Activated T-cell treated with anti-CD3 and anti-CD28 coated beads for 24 hours (primary cell): ENCODE measurements at regions not wholly inside any gene's neighbourhood (a gene's known extent, or its start where the extent isn't known, plus 50 kb on each side); places are given as distances from the start of the nearest gene placed in this dataset.

Source experiments
- DNase-seq: peaks from one replicate; pipeline ENCODE4 v3.0.0-alpha.2; 2020; ENCODE audit warnings: low read depth

DNA sequence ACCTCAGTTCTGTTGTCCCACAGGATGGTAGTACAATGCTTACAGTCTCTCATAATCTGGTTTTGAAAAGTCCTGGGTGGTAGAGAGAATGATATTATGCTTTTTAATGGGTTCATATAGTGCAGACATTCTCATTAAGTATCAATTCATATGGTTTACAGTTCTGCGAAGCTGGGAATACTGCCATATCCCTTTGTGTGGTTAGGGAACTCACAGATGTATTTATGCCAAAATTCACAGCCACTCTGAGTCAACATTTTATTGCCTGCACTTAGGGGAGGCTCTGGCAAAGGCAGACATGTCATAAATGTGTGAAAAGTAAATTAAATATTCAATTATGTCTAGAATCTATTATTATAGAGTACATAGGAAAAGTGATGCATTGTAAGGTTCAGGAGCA, 808.2 kb downstream of the SUCLG1 start:
- no peak for DNase-seq

DNA sequence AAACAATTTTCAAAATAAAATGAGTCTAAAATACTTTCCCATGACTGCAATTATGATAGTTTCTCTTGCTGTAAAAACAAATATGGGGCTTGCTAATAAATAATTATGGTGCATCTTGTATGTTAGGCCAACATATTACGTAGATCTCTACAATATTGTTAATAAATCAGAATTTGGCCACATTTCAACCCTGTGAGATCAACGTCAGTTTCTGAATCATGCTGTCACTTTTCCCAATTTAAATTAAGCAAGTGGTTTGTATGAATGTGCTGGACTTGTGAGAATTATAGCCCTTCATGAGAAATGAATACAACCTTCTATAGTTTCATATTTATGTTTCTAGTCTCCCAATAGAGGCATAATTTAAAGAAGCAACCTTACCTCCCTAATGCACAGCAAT, 808.9 kb downstream of the SUCLG1 start:
- no peak for DNase-seq

DNA sequence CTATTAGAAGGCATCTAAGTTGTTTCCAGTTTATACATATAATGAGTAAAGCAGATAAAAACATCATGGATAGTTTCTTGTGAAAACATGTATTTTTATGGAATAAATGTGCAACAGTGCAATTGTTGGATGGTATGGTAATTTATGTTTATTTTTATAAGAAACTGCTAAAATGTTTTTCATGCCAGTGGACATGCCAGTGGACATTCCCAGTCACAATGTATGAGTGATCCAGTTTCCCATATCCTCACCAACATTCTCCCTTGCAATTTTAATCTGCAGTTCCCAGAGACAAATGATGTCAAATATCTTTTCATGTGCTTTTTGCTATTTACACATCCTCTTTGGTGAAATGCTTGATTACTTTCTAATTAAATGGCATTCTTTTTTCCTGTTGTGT, 818.6 kb downstream of the SUCLG1 start:
- DNase-seq = no peak

DNA sequence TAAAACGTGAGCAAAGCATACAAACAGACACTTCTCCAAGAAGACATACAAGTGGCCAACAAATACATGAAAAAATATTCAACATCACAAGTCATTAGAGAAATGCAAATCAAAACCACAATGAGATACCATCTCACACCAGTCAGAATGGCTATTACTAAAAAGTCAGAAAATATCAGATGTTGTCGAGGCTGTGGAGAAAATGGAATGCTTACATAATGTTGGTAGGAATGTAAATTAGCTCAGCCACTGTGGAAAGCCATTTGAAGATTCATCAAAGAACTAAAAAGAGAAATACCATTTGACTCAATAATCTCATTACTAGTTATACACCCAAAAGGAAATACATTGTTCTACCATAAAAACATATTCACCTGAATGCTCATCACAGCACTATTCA, 825.7 kb downstream of the SUCLG1 start:
- no peak for DNase-seq

GRCh38 chr2:83630351-83630750, 828.7 kb downstream of the SUCLG1 start:
- DNase-seq = no peak

- DNase-seq = no peak
Observed at GRCh38 chr2:83615511-83615910, 843.6 kb downstream of the SUCLG1 start.

- no peak for DNase-seq
Observed at GRCh38 chr2:83613178-83613577, 845.9 kb downstream of the SUCLG1 start.

DNA sequence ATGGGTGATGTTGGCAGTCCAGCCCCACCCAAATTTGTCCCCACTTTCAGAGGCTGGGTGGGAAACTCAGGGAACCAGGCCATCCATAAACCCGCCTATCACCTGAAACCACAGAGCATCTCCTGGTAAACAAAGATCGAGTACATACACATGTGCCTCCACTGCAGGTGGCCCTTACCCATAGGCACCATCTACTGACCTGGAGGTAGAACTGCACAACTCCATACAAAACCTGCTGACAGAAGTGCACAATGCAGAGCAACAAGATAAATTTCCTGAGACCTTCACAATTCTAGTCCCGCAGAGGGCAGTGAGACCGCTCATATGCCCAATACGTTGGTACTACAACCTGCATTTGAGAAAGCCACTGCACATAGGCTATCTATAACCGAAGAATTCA, 856.3 kb downstream of the SUCLG1 start:
- no peak for DNase-seq

DNA sequence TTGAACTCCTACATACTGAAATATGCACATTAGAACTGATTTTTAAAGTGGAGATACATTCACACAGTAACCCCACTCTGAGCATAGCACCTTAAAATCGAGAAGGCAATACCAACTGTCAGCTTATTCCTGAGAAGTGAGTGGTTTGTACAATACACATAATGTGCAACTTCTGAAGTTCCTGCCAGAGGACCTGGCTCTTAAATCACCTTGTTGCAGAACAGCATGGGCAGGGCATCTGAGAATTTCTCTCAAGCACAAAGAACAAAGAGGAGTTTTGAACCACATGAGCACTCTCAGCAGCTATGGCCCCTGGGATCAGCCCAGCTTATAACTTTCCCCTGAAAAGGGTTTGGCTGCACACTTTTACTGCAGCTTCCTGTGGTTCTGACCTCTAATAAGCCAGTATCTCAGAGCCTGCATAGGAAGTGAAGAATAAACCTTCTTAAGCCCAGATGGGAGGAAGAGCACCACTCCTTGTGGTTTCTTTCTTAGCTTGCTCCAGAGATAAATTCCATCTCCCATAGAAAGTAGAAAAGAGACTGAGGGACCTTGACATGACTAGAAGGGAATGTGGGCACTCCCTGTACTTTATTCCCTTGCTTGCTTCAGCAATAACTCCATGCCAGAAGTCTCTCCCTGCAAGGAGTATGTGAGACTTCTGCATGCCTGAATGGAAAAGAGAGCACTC, 862.3 kb downstream of the SUCLG1 start:
- DNase-seq = no peak

DNA sequence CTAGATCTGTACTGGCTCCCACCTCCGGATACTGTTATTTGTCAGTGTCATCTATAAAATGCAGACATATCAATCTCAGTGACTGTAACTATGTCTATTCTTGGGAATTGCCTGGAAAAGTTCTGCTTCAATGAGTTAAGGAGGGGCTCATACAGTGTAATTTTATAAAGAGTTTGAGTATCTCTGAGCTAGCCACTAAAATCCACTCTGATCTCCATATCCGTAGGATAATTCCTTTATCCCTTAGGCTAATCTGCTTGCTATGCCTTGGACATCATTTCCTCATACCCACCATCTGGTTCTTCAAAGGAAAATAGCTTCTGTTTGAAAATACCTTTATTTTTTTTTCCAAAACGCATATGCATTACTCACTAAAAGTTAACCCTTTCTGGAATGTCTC, 863.2 kb downstream of the SUCLG1 start:
- DNase-seq = no peak

- no peak for DNase-seq
Observed at GRCh38 chr2:83595121-83595690, 863.9 kb downstream of the SUCLG1 start.

DNA sequence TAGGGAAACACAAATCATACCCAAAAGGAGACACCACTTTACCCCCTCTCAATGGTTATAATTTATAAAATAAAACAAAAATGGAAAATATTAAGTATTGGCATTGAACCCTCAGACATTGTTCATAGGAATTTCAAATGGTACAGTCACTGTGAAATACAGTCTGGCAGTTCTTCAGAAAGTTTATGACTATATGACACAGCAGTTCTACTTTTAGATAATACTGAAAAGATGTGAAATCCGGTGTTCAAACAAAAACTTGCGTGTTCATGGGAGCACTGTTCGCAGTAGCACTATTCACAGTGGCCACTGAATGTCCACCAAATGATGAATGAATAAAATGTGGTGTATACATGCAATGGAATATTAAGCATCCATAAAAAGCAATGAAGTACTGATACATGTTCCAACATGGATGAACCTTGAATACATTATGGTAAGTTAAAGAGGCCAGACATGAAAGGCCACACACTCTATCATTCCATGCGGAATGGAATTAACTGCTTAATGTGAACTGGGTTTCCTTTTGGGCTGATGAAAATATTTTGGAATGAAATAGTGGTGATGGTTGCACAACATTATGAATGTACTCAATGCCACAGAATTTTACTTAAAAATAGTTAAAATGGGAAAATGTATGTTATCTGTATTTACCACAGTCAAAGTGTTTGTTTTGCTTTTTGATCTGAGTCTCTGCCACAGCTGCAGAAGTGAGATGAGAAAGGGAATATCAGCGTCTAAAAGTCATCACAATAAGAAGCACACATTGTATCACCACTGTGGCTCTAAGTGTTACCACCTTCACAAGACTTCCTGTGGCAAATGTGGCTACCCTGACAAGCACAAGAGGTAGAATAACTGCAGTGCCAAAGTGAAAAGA, 864.6 kb downstream of the SUCLG1 start:
- DNase-seq = no peak

- no peak for DNase-seq
Observed at GRCh38 chr2:83587309-83587708, 871.8 kb downstream of the SUCLG1 start.

- DNase-seq = no peak
Observed at GRCh38 chr2:83585250-83585649, 873.8 kb downstream of the SUCLG1 start.

DNA sequence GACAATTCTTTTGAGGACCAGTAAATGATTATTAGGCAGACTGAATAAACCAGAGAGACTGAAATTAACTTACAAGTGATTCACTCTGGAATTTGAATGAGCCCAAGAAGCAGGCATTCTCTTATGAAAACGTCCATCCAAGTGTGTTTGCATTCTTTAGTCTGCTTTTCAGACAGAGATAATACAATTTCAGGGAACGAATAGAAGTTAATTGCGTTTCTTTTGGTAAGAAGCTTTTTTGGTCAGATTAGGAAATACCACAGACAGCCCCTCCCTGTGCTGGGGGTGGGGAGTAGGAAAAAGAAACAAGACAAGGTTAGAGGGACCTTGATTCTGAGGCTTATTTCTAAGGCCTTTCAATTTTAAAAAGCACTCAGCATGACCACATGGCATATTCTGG, 874.4 kb downstream of the SUCLG1 start:
- no peak for DNase-seq

GRCh38 chr2:83582589-83582988, 876.5 kb downstream of the SUCLG1 start:
- no peak for DNase-seq

DNA sequence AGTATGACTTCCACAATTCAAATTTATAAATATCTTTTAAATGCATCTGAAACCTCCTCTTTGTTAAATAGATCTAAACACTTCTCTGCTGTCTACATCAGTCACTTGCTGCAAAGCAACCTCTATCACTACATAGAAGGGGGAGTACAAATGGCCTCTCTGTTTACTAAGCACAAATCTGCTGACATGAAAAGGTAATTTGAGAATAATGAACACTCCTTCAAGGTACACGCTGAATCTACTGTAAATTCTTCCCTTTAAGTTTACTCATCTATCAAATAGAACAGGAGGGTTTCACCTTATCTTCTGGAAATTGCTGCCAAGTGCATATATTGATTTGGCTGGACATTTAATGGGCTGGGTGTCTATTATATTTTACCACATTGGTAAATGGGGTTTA, 879.6 kb downstream of the SUCLG1 start:
- no peak for DNase-seq

- no peak for DNase-seq
Observed at GRCh38 chr2:83578405-83578804, 880.7 kb downstream of the SUCLG1 start.

GRCh38 chr2:83574614-83575013, 884.5 kb downstream of the SUCLG1 start:
- no peak for DNase-seq

DNA sequence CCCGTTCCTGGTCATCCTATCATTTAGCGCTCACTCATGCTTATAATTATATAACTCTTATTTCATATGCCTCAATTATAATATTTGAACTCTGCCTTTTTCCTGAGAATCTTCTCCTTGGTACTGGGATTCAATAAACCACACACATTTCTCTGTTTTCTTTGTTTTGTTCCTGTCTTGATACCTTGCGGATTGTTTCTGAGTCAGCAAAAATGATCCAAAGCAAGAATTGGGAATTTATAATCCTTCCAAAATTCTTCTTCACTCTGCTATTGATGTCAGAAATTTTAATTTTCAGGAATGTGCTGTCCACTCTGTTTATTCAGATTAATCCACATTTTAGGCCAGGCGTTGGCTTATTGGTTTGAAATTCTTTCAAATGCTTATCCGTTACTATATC, 886.0 kb downstream of the SUCLG1 start:
- DNase-seq = no peak

DNA sequence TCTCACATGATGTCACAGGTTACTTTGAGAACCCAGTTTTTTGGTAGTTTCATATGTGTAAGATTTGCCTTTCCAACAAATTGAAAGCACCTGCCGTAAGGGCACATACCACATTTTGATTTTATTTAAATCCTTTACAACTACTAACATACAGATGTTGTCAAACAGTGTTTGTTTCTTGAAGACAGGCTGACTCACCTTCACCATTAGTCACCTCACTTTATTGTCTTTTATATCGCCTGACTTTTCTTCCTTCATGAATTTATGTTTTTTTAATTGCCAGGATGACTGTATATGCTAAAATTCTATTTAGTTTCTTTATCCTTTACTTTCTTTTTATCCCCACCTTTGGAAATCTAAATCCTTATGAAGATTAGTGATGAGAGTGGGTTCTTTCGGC, 886.7 kb downstream of the SUCLG1 start:
- DNase-seq = no peak

GRCh38 chr2:83567551-83567950, 891.5 kb downstream of the SUCLG1 start:
- DNase-seq = no peak

- no peak for DNase-seq
Observed at GRCh38 chr2:83565626-83566025, 893.5 kb downstream of the SUCLG1 start.
